ENCODE measurements at regions not wholly inside any gene's neighbourhood (a gene's known extent, or its start where the extent isn't known, plus 50 kb on each side); places are given as distances from the start of the nearest gene placed in this dataset.

- H3K4me1 ChIP-seq (ENCODE audit: control insufficient read depth, insufficient read depth, low read length): no peaks in the 10 kb centered on the region
- DNase-seq (ENCODE audit: low read depth, low spot score) (no peak), ATAC-seq (no peak)
- ChIA-PET POLR2A (no interaction called here), CTCF (no interaction called here)
- no peak overlapping the region for H3K27ac ChIP-seq (ENCODE audit: low read length)
- no peaks in the 10 kb centered on the region for H3K36me3 ChIP-seq (ENCODE audit: control insufficient read depth, insufficient read depth, low read length)
- intact Hi-C loops (cut with micrococcal nuclease; ENCODE audit: unreplicated experiment) (no loop called here), in situ Hi-C loops (cut with HindIII; ENCODE audit: low pct_unique_long_range_greater_than_20kb, low sequenced_read_pairs) (no loop called here)
- no peak overlapping the region for H3K4me3 ChIP-seq (ENCODE audit: low read depth in 2 of 2, low read length in 2 of 2)
- H3K27me3 ChIP-seq (ENCODE audit: control insufficient read depth, insufficient read depth, low read length): no peaks in the 10 kb centered on the region
- no TSS peak for BruUV-seq (replicated peaks)
- TF ChIP-seq SIN3A (IDR thresholded peaks at IDR 0.05; ENCODE audit: borderline replicate concordance, insufficient read depth, low read depth, low read length) (no peak), REST (IDR thresholded peaks at IDR 0.05; ENCODE audit: insufficient read depth in 1 of 2, low read depth in 2 of 2, low read length in 1 of 2) (no peak), TCF7L2 (IDR thresholded peaks at IDR 0.05; ENCODE audit: low read depth, low read length) (no peak), POLR2AphosphoS5 (IDR thresholded peaks at IDR 0.05; ENCODE audit: low read depth, low read length) (no peak), CTCF (IDR thresholded peaks at IDR 0.05) (no peak)
- no peaks in the 10 kb centered on the region for H3K9me3 ChIP-seq (ENCODE audit: control insufficient read depth, insufficient read depth, low read depth, low read length)
These were observed 175.8 kb downstream of the PAWR start for GRCh38 chr12:79514730-79515529.

GRCh38 chr12:79512068-79512467, 178.7 kb downstream of the PAWR start:
- TF ChIP-seq CTCF (IDR thresholded peaks at IDR 0.05) (peak; percentile 67), TCF7L2 (IDR thresholded peaks at IDR 0.05; ENCODE audit: low read depth, low read length) (no peak), SIN3A (IDR thresholded peaks at IDR 0.05; ENCODE audit: borderline replicate concordance, insufficient read depth, low read depth, low read length) (no peak), POLR2AphosphoS5 (IDR thresholded peaks at IDR 0.05; ENCODE audit: low read depth, low read length) (no peak), REST (IDR thresholded peaks at IDR 0.05; ENCODE audit: insufficient read depth in 1 of 2, low read depth in 2 of 2, low read length in 1 of 2) (no peak)
- no peaks in the 10 kb centered on the region for H3K27me3 ChIP-seq (ENCODE audit: control insufficient read depth, insufficient read depth, low read length)
- DNase-seq (ENCODE audit: low read depth, low spot score) (no peak), ATAC-seq (no peak)
- no TSS peak for BruUV-seq (replicated peaks)
- no peak overlapping the region for H3K4me3 ChIP-seq (ENCODE audit: low read depth in 2 of 2, low read length in 2 of 2)
- in situ Hi-C loops (cut with HindIII; ENCODE audit: low pct_unique_long_range_greater_than_20kb, low sequenced_read_pairs) (no loop called here), intact Hi-C loops (cut with micrococcal nuclease; ENCODE audit: unreplicated experiment) (no loop called here)
- H3K4me1 ChIP-seq (ENCODE audit: control insufficient read depth, insufficient read depth, low read length): no peaks in the 10 kb centered on the region
- ChIA-PET POLR2A (interaction anchor here (0.5 kb wide), 1 partner anchor 193 kb away, joined by 4 read pairs; no protein-coding TSS in a partner anchor), CTCF (no interaction called here)
- H3K36me3 ChIP-seq (ENCODE audit: control insufficient read depth, insufficient read depth, low read length): no peaks in the 10 kb centered on the region
- no peak overlapping the region for H3K27ac ChIP-seq (ENCODE audit: low read length)
- H3K9me3 ChIP-seq (ENCODE audit: control insufficient read depth, insufficient read depth, low read depth, low read length): no peaks in the 10 kb centered on the region

Data from Panc1 (cell line).